WTC11 (cell line): ENCODE measurements at regions not wholly inside any gene's neighbourhood (a gene's known extent, or its start where the extent isn't known, plus 50 kb on each side); places are given as distances from the start of the nearest gene placed in this dataset.

Source experiments
- ATAC-seq: fragments of 200-7000 bp; cut with Tn5 transposase; 2 replicates; pipeline ENCODE4 v1.10.0; 2021; ENCODE audit warnings: mild to moderate bottlenecking, moderate library complexity
- CTCF ChIA-PET: fragments of 300-600 bp; sonication (Branson Sonifier 250); formaldehyde crosslinking; loops from one replicate; lab custom pipeline; 2021; ENCODE audit warnings: antibody characterized with exemption; lab: Charles Lee
- POLR2A ChIA-PET: fragments of 350-600 bp; sonication (Branson Sonifier 250); formaldehyde crosslinking; loops from one replicate; lab custom pipeline; 2021; ENCODE audit warnings: antibody characterized with exemption; lab: Charles Lee
- DNase-seq: peaks from one replicate; pipeline ENCODE4 v3.0.0; 2021; ENCODE audit warnings: low spot score
- H3K27ac Mint-ChIP-seq: 2 replicates; pipeline ENCODE4 v1.8.0; 2021; ENCODE audit warnings: mixed read lengths
- H3K27me3 Mint-ChIP-seq: 2 replicates; pipeline ENCODE4 v1.8.0; 2021; ENCODE audit warnings: low read depth, mild to moderate bottlenecking, moderate library complexity, mixed read lengths
- H3K36me3 Mint-ChIP-seq: 2 replicates; pipeline ENCODE4 v1.8.0; 2021; ENCODE audit warnings: mixed read lengths
- H3K4me1 Mint-ChIP-seq: 2 replicates; pipeline ENCODE4 v1.8.0; 2022; ENCODE audit warnings: mixed read lengths
- H3K4me3 Mint-ChIP-seq: 2 replicates; pipeline ENCODE4 v1.8.0; 2021; ENCODE audit warnings: mild to moderate bottlenecking, moderate library complexity, mixed read lengths
- H3K9me3 Mint-ChIP-seq: 2 replicates; pipeline ENCODE4 v1.8.0; 2021; ENCODE audit warnings: mixed read lengths
- AFF4 ChIP-seq: sonication (generic); formaldehyde crosslinking; IDR thresholded peaks from 2 replicates; pipeline ENCODE4 v1.8.1; 2023; ENCODE audit warnings: mild to moderate bottlenecking, missing genetic modification reagents, borderline replicate concordance
- ARID4B ChIP-seq: sonication (generic); formaldehyde crosslinking; IDR thresholded peaks from 2 replicates; pipeline ENCODE4 v1.8.0; 2023; ENCODE audit warnings: missing genetic modification reagents, mild to moderate bottlenecking, borderline replicate concordance
- ATF2 ChIP-seq: sonication (generic); formaldehyde crosslinking; IDR thresholded peaks from 2 replicates; pipeline ENCODE4 v1.8.1; 2022; ENCODE audit warnings: low read depth, missing genetic modification reagents, borderline replicate concordance
- CREB1 ChIP-seq: sonication (generic); formaldehyde crosslinking; IDR thresholded peaks from 2 replicates; pipeline ENCODE4 v1.8.0; 2023; ENCODE audit warnings: mild to moderate bottlenecking, missing genetic modification reagents
- E2F5 ChIP-seq: sonication (generic); formaldehyde crosslinking; IDR thresholded peaks from 2 replicates; pipeline ENCODE4 v1.8.1; 2022; ENCODE audit warnings: mild to moderate bottlenecking, moderate library complexity, missing genetic modification reagents
- HMGXB4 ChIP-seq: sonication (generic); formaldehyde crosslinking; IDR thresholded peaks from 2 replicates; pipeline ENCODE4 v1.8.1; 2023; ENCODE audit warnings: mild to moderate bottlenecking, moderate library complexity, missing genetic modification reagents
- NFATC4 ChIP-seq: fragments of 250-450 bp; sonication (Bioruptor Pico); IDR thresholded peaks from 2 replicates; pipeline ENCODE4 v1.9.0; 2021; ENCODE audit warnings: mild to moderate bottlenecking
- PREB ChIP-seq: sonication (generic); formaldehyde crosslinking; IDR thresholded peaks from 2 replicates; pipeline ENCODE4 v1.8.1; 2022; ENCODE audit warnings: mild to moderate bottlenecking, missing genetic modification reagents, moderate library complexity, borderline replicate concordance
- PRRX2 ChIP-seq: fragments of 250-450 bp; sonication (Bioruptor Pico); IDR thresholded peaks from 2 replicates; pipeline ENCODE4 v1.8.0; 2021; ENCODE audit warnings: mild to moderate bottlenecking
- TP53 ChIP-seq: sonication (generic); formaldehyde crosslinking; IDR thresholded peaks from 2 replicates; pipeline ENCODE4 v1.8.1; 2023; ENCODE audit warnings: mild to moderate bottlenecking, missing genetic modification reagents
- ZBTB43 ChIP-seq: sonication (generic); formaldehyde crosslinking; IDR thresholded peaks from 2 replicates; pipeline ENCODE4 v1.8.1; 2023; ENCODE audit warnings: mild to moderate bottlenecking, missing genetic modification reagents
- ZMAT4 ChIP-seq: fragments of 250-450 bp; sonication (Bioruptor Pico); IDR thresholded peaks from 2 replicates; pipeline ENCODE4 v1.9.0; 2021; ENCODE audit warnings: mild to moderate bottlenecking
- ZNF219 ChIP-seq: sonication (generic); formaldehyde crosslinking; IDR thresholded peaks from 2 replicates; pipeline ENCODE4 v1.8.0; 2023; ENCODE audit warnings: missing genetic modification reagents, mild to moderate bottlenecking, borderline replicate concordance
- ZNF232 ChIP-seq: sonication (generic); formaldehyde crosslinking; IDR thresholded peaks from 2 replicates; pipeline ENCODE4 v1.8.0; 2022; ENCODE audit warnings: mild to moderate bottlenecking, missing genetic modification reagents
- ZNF317 ChIP-seq: sonication (generic); formaldehyde crosslinking; IDR thresholded peaks from 2 replicates; pipeline ENCODE4 v1.8.1; 2023; ENCODE audit warnings: low read depth, mild to moderate bottlenecking, moderate library complexity, missing genetic modification reagents, borderline replicate concordance
- ZNF416 ChIP-seq: fragments of 250-450 bp; sonication (Bioruptor Pico); IDR thresholded peaks from 2 replicates; pipeline ENCODE4 v1.9.0; 2021; ENCODE audit warnings: mild to moderate bottlenecking, inconsistent platforms
- ZNF512 ChIP-seq: sonication (generic); formaldehyde crosslinking; IDR thresholded peaks from 2 replicates; pipeline ENCODE4 v1.8.1; 2022; ENCODE audit warnings: missing genetic modification reagents, borderline replicate concordance

- no peaks in the 10 kb centered on the region for H3K9me3 Mint-ChIP-seq
- no peak for DNase-seq
- TF ChIP-seq ZNF416 (CRISPR knock-in tag) (no peak), ZNF232 (no peak), TP53 (CRISPR knock-in tag) (no peak), AFF4 (CRISPR knock-in tag) (no peak)
- ChIA-PET POLR2A (no interaction called here), CTCF (no interaction called here)
- no peak overlapping the region for H3K27ac Mint-ChIP-seq
- no peak overlapping the region for H3K4me3 Mint-ChIP-seq
- H3K27me3 Mint-ChIP-seq: no peaks in the 10 kb centered on the region
- H3K4me1 Mint-ChIP-seq: peaks cover 8% of the 10 kb centered on the region
- no peak for ATAC-seq
- no peaks in the 10 kb centered on the region for H3K36me3 Mint-ChIP-seq
Observed at GRCh38 chr6:74765486-74765885, 440.4 kb downstream of the COL12A1 start.

- no peak for DNase-seq
- peaks cover 8% of the 10 kb centered on the region for H3K4me1 Mint-ChIP-seq
- ATAC-seq: no peak
- ChIA-PET CTCF (interaction anchor here (0.6 kb wide), 1 partner anchor 795 kb away, joined by 3 read pairs; no protein-coding TSS in a partner anchor), POLR2A (no interaction called here)
- H3K27me3 Mint-ChIP-seq: no peaks in the 10 kb centered on the region
- H3K27ac Mint-ChIP-seq: no peak overlapping the region
- no peak overlapping the region for H3K4me3 Mint-ChIP-seq
- no peaks in the 10 kb centered on the region for H3K9me3 Mint-ChIP-seq
- H3K36me3 Mint-ChIP-seq: no peaks in the 10 kb centered on the region
- no peak for TF ChIP-seq ZNF416 (CRISPR knock-in tag)
- TF ChIP-seq CREB1 (CRISPR knock-in tag): no peak
- TF ChIP-seq HMGXB4 (CRISPR knock-in tag): no peak
- no peak for TF ChIP-seq ARID4B (CRISPR knock-in tag)
- TF ChIP-seq ZNF317: no peak
- TF ChIP-seq E2F5 (CRISPR knock-in tag): no peak
- TF ChIP-seq ZNF512 (CRISPR knock-in tag): no peak
- no peak for TF ChIP-seq ZBTB43 (CRISPR knock-in tag)
- no peak for TF ChIP-seq ATF2 (CRISPR knock-in tag)
- TF ChIP-seq ZNF232: no peak
- TF ChIP-seq PREB (CRISPR knock-in tag): no peak
- no peak for TF ChIP-seq PRRX2 (CRISPR knock-in tag)
- TF ChIP-seq ZMAT4 (CRISPR knock-in tag): no peak
- TF ChIP-seq NFATC4 (CRISPR knock-in tag): no peak
- no peak for TF ChIP-seq ZNF219 (CRISPR knock-in tag)
Observed at GRCh38 chr6:74764486-74764885, 441.4 kb downstream of the COL12A1 start.
